A673 (cell line): ENCODE measurements at regions not wholly inside any gene's neighbourhood (a gene's known extent, or its start where the extent isn't known, plus 50 kb on each side); places are given as distances from the start of the nearest gene placed in this dataset.

ENCODE experiments used
- BruUV-seq: library from RNA; stranded (reverse); fragments of 400-500 nt; replicated peaks from 2 replicates; lab custom pipeline; 2021; lab: Mats Ljungman, UMichigan
- CTCF ChIA-PET: fragments of 300-600 bp; sonication (Branson Sonifier 250); formaldehyde crosslinking; loops from one replicate; lab custom pipeline; 2022; ENCODE audit warnings: antibody characterized with exemption; lab: Charles Lee
- POLR2A ChIA-PET: fragments of 300-600 bp; sonication (Branson Sonifier 250); formaldehyde crosslinking; loops from one replicate; lab custom pipeline; 2022; ENCODE audit warnings: antibody characterized with exemption; ENCODE audit not compliant: low non-redundant PET; lab: Charles Lee
- DNase-seq: peaks from one replicate; pipeline ENCODE4 v3.0.0-alpha.2; 2015; ENCODE audit warnings: low spot score
- H3K27ac ChIP-seq: fragments of 200-600 bp; sonication (generic); 2 replicates; pipeline ENCODE4 v1.5.1; 2016; ENCODE audit warnings: mixed run types, low read depth, mild to moderate bottlenecking, mixed read lengths, antibody characterized with exemption, low read length; ENCODE audit not compliant: poor library complexity, severe bottlenecking
- H3K27me3 ChIP-seq: fragments of 200-600 bp; sonication (generic); replicated peaks from 2 replicates; pipeline ENCODE4 v1.6.1; 2017; ENCODE audit warnings: mixed run types, low read depth, mild to moderate bottlenecking, mixed read lengths, antibody characterized with exemption, low read length; ENCODE audit not compliant: insufficient read depth, poor library complexity
- H3K36me3 ChIP-seq: fragments of 200-600 bp; sonication (generic); 2 replicates; pipeline ENCODE4 v1.6.1; 2016; ENCODE audit warnings: mixed run types, mild to moderate bottlenecking, mixed read lengths, antibody characterized with exemption, low read length; ENCODE audit not compliant: insufficient read depth, poor library complexity, severe bottlenecking
- H3K4me1 ChIP-seq: fragments of 200-600 bp; sonication (generic); 2 replicates; pipeline ENCODE4 v1.6.1; 2017; ENCODE audit warnings: mixed run types, mild to moderate bottlenecking, mixed read lengths, antibody characterized with exemption, low read length; ENCODE audit not compliant: insufficient read depth, poor library complexity, severe bottlenecking
- H3K4me3 ChIP-seq: fragments of 200-600 bp; sonication (generic); 2 replicates; pipeline ENCODE4 v1.5.1; 2016; ENCODE audit warnings: low read depth, mixed run types, mild to moderate bottlenecking, mixed read lengths, low read length; ENCODE audit not compliant: poor library complexity, severe bottlenecking
- H3K9me3 ChIP-seq: fragments of 200-600 bp; sonication (generic); 2 replicates; pipeline ENCODE4 v1.6.1; 2016; ENCODE audit warnings: mixed run types, low read depth, mild to moderate bottlenecking, mixed read lengths, antibody characterized with exemption, low read length; ENCODE audit not compliant: poor library complexity, severe bottlenecking
- CTCF ChIP-seq: fragments of 300-800, 200-600 bp; sonication (generic); conservative IDR thresholded peaks from 2 replicates; pipeline ENCODE4 v1.5.1; 2017; ENCODE audit warnings: low read depth, mild to moderate bottlenecking, antibody characterized with exemption, low read length, moderate library complexity, mixed read lengths
- EZH2 ChIP-seq: fragments of 200-600 bp; sonication (generic); IDR thresholded peaks from 2 replicates; pipeline ENCODE4 v1.6.1; 2017; ENCODE audit warnings: borderline replicate concordance, low read depth, mild to moderate bottlenecking, mixed read lengths, antibody characterized with exemption, low read length; ENCODE audit not compliant: poor library complexity, severe bottlenecking
- intact Hi-C: fragments of 100-400 bp; cut with micrococcal nuclease; formaldehyde crosslinking; loops from one replicate; pipeline ENCODE4 v1.10.0; 2022; ENCODE audit not compliant: unreplicated experiment

DNA sequence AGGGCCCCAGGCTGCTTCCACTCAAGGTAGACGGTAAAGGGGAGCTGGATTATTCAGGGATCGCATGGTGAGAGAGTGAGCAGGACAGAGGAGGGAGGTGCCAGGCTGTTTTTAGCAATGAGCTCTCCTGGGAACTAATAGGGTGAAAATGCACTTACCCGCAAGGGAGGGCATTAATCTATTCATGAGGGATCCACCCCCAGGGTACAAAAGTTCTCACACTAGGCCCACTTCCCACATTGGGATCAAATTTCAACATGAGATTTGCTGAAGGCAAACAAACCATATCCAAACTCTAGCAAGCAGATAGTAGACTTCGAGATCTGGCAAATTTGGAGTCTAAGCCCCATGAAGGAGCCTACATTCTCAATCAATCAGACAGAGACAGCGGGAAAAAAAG is 408.6 kb downstream of the RNF144B start:
- POLR2A ChIA-PET: no interaction called here

DNA sequence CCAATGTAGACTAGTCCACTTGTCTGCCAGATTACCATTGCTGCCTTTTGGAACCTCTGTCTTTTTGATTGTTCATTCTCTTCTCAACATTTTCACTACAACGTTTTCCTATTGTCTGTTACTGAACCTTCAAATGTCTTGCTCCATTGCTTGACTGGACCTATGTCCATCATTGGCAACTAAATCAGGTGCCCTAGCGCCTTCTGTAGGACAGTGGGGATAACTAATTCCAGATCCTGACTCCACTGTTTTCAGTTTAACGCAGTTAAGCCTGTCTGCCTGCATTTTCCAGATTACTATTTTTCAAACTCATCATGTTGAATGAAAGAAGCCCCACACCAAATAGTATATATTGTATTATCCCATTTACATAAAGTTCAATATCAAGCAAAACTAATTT is 433.6 kb downstream of the RNF144B start:
- TF ChIP-seq EZH2 (no peak), CTCF (no peak)
- no peak for DNase-seq
- H3K27me3 ChIP-seq: no peaks in the 10 kb centered on the region
- no TSS peak for BruUV-seq
- intact Hi-C loops: no loop called here
- H3K4me1 ChIP-seq: no peaks in the 10 kb centered on the region
- H3K9me3 ChIP-seq: peaks cover 23% of the 10 kb centered on the region
- no peaks in the 10 kb centered on the region for H3K36me3 ChIP-seq
- no peak overlapping the region for H3K27ac ChIP-seq
- CTCF ChIA-PET: no interaction called here
- POLR2A ChIA-PET: no interaction called here
- no peak overlapping the region for H3K4me3 ChIP-seq

More for the DNA sequence above, 408.6 kb downstream of the RNF144B start:
- Histone ChIP-seq H3K27ac (peak overlapping the region; percentile 22), H3K36me3 (no peaks in the 10 kb centered on the region), H3K9me3 (no peaks in the 10 kb centered on the region), H3K27me3 (no peaks in the 10 kb centered on the region), H3K4me1 (peaks cover 10% of the 10 kb centered on the region), H3K4me3 (no peak overlapping the region)
- no TSS peak for BruUV-seq
- peak; percentile 89 for DNase-seq
- CTCF ChIA-PET: no interaction called here
- intact Hi-C loops: no loop called here
- TF ChIP-seq CTCF (no peak), EZH2 (no peak)

GRCh38 chr6:18823782-18824386 is 436.7 kb downstream of the RNF144B start:
- POLR2A ChIA-PET: no interaction called here
- DNase-seq: peak; percentile 70
- intact Hi-C loops: loop anchor here (2.0 kb wide), 1 partner anchor 227 kb away; no protein-coding TSS in a partner anchor
- CTCF ChIA-PET: no interaction called here
- H3K27ac ChIP-seq: no peak overlapping the region
- H3K27me3 ChIP-seq: no peaks in the 10 kb centered on the region
- no TSS peak for BruUV-seq
- no peaks in the 10 kb centered on the region for H3K36me3 ChIP-seq
- no peaks in the 10 kb centered on the region for H3K4me1 ChIP-seq
- H3K4me3 ChIP-seq: no peak overlapping the region
- TF ChIP-seq EZH2 (no peak), CTCF (peak; percentile 84)
- peaks cover 23% of the 10 kb centered on the region for H3K9me3 ChIP-seq
